ENCODE measurements at regions not wholly inside any gene's neighbourhood (a gene's known extent, or its start where the extent isn't known, plus 50 kb on each side); places are given as distances from the start of the nearest gene placed in this dataset.

DNA sequence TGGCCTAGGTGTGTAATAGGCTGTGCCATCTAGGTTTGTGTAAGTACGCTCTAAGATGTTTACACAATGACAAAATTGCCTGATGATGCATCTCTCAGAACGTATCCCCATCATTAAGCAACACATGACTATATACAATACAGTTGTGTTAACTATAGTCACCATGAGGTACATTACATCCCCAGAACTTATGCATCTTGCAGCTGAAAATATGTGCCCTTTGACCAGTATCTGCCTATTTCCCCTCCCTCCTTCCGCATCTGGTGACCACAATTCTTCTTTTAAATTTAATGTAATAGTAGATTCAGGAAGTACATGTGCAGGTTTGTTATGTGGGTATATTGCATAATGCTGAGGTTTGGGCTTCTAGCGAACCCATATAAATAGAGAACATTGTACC, 239.8 kb upstream of the IL1RAPL1 start:
- no peak for TF ChIP-seq CDX4 (CRISPR knock-in tag; IDR thresholded peaks at IDR 0.05; ENCODE audit: borderline replicate concordance)
- TF ChIP-seq GRHL2 (CRISPR knock-in tag; IDR thresholded peaks at IDR 0.05; ENCODE audit: insufficient replicate concordance, severe bottlenecking) = no peak
- TF ChIP-seq, protein P1, sequence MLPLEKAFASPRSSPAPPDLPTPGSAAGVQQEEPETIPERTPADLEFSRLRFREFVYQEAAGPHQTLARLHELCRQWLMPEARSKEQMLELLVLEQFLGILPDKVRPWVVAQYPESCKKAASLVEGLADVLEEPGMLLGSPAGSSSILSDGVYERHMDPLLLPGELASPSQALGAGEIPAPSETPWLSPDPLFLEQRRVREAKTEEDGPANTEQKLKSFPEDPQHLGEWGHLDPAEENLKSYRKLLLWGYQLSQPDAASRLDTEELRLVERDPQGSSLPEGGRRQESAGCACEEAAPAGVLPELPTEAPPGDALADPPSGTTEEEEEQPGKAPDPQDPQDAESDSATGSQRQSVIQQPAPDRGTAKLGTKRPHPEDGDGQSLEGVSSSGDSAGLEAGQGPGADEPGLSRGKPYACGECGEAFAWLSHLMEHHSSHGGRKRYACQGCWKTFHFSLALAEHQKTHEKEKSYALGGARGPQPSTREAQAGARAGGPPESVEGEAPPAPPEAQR (CRISPR knock-in tag; IDR thresholded peaks at IDR 0.05) = no peak
- TF ChIP-seq JAZF1 (CRISPR knock-in tag; IDR thresholded peaks at IDR 0.05) = no peak
- no peak for TF ChIP-seq ZNF416 (CRISPR knock-in tag; IDR thresholded peaks at IDR 0.05)
- TF ChIP-seq ETV6 (CRISPR knock-in tag; IDR thresholded peaks at IDR 0.05) = no peak
- no peak for TF ChIP-seq ZNF232 (CRISPR knock-in tag; IDR thresholded peaks at IDR 0.05)
- TF ChIP-seq USF1 (CRISPR knock-in tag; IDR thresholded peaks at IDR 0.05) = no peak
- no peak for TF ChIP-seq AFF4 (CRISPR knock-in tag; IDR thresholded peaks at IDR 0.05; ENCODE audit: borderline replicate concordance)
- TF ChIP-seq OVOL2 (CRISPR knock-in tag; IDR thresholded peaks at IDR 0.05; ENCODE audit: borderline replicate concordance) = no peak
- TF ChIP-seq ZNF532 (CRISPR knock-in tag; IDR thresholded peaks at IDR 0.05; ENCODE audit: borderline replicate concordance) = no peak
- no peak for TF ChIP-seq ATF1 (CRISPR knock-in tag; IDR thresholded peaks at IDR 0.05)
- no peak for TF ChIP-seq ATF2 (CRISPR knock-in tag; IDR thresholded peaks at IDR 0.05; ENCODE audit: borderline replicate concordance, low read depth)
- TF ChIP-seq, protein P2, sequence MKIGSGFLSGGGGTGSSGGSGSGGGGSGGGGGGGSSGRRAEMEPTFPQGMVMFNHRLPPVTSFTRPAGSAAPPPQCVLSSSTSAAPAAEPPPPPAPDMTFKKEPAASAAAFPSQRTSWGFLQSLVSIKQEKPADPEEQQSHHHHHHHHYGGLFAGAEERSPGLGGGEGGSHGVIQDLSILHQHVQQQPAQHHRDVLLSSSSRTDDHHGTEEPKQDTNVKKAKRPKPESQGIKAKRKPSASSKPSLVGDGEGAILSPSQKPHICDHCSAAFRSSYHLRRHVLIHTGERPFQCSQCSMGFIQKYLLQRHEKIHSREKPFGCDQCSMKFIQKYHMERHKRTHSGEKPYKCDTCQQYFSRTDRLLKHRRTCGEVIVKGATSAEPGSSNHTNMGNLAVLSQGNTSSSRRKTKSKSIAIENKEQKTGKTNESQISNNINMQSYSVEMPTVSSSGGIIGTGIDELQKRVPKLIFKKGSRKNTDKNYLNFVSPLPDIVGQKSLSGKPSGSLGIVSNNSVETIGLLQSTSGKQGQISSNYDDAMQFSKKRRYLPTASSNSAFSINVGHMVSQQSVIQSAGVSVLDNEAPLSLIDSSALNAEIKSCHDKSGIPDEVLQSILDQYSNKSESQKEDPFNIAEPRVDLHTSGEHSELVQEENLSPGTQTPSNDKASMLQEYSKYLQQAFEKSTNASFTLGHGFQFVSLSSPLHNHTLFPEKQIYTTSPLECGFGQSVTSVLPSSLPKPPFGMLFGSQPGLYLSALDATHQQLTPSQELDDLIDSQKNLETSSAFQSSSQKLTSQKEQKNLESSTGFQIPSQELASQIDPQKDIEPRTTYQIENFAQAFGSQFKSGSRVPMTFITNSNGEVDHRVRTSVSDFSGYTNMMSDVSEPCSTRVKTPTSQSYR (CRISPR knock-in tag; IDR thresholded peaks at IDR 0.05) = no peak
- no peak overlapping the region for H3K4me3 Mint-ChIP-seq
- no peaks in the 10 kb centered on the region for H3K9me3 Mint-ChIP-seq
- CTCF ChIA-PET = no interaction called here
- peaks cover 5% of the 10 kb centered on the region for H3K4me1 Mint-ChIP-seq
- POLR2A ChIA-PET = no interaction called here
- no peaks in the 10 kb centered on the region; the same call in 1 of the 2 replicates for H3K27me3 Mint-ChIP-seq (ENCODE audit: low read depth)
- DNase-seq (ENCODE audit: low spot score) (no peak), ATAC-seq (no peak)
- no peak overlapping the region for H3K27ac Mint-ChIP-seq
- no peaks in the 10 kb centered on the region for H3K36me3 Mint-ChIP-seq
